ENCODE measurements at regions not wholly inside any gene's neighbourhood (a gene's known extent, or its start where the extent isn't known, plus 50 kb on each side); places are given as distances from the start of the nearest gene placed in this dataset.

DNA sequence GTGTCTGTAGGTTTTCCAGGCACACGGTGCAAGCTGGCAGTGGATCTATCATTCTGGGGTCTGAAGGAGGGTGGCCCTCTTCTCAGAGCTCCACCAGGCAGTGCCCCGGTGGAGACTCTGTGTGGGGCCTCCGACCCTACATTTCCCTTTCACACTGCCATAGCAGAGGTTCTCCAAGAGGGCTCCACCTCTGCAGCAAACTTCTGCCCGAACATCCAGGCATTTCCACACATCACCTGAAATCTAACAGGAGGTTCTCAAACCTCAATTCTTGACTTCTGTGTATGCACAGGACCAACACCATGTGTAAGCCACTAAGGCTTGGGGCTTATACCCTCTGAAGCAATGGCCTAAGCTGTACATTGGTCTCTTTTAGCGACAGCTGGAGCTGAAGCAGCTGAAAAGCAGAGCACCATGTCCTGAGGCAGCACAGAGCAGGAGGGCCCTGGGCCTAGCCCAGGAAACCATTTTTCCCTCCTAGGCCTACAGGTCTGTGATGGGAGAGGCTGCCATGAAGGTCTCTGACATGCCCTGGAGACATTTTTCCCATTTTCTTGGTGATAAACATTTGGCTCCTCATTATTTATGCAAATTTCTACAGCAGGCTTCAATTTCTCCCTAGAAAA, 253.3 kb downstream of the ERMARD start:
- TF ChIP-seq, protein P1, sequence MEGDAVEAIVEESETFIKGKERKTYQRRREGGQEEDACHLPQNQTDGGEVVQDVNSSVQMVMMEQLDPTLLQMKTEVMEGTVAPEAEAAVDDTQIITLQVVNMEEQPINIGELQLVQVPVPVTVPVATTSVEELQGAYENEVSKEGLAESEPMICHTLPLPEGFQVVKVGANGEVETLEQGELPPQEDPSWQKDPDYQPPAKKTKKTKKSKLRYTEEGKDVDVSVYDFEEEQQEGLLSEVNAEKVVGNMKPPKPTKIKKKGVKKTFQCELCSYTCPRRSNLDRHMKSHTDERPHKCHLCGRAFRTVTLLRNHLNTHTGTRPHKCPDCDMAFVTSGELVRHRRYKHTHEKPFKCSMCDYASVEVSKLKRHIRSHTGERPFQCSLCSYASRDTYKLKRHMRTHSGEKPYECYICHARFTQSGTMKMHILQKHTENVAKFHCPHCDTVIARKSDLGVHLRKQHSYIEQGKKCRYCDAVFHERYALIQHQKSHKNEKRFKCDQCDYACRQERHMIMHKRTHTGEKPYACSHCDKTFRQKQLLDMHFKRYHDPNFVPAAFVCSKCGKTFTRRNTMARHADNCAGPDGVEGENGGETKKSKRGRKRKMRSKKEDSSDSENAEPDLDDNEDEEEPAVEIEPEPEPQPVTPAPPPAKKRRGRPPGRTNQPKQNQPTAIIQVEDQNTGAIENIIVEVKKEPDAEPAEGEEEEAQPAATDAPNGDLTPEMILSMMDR (conservative IDR thresholded peaks at IDR 0.05; ENCODE audit: low read depth in 2 of 2), result no peak
- TF ChIP-seq POLR2AphosphoS5 (IDR thresholded peaks at IDR 0.05; ENCODE audit: low read depth), result no peak
- no peak for TF ChIP-seq ZNF331 (CRISPR knock-in tag; IDR thresholded peaks at IDR 0.05; ENCODE audit: low read depth)
- TF ChIP-seq, protein P2, sequence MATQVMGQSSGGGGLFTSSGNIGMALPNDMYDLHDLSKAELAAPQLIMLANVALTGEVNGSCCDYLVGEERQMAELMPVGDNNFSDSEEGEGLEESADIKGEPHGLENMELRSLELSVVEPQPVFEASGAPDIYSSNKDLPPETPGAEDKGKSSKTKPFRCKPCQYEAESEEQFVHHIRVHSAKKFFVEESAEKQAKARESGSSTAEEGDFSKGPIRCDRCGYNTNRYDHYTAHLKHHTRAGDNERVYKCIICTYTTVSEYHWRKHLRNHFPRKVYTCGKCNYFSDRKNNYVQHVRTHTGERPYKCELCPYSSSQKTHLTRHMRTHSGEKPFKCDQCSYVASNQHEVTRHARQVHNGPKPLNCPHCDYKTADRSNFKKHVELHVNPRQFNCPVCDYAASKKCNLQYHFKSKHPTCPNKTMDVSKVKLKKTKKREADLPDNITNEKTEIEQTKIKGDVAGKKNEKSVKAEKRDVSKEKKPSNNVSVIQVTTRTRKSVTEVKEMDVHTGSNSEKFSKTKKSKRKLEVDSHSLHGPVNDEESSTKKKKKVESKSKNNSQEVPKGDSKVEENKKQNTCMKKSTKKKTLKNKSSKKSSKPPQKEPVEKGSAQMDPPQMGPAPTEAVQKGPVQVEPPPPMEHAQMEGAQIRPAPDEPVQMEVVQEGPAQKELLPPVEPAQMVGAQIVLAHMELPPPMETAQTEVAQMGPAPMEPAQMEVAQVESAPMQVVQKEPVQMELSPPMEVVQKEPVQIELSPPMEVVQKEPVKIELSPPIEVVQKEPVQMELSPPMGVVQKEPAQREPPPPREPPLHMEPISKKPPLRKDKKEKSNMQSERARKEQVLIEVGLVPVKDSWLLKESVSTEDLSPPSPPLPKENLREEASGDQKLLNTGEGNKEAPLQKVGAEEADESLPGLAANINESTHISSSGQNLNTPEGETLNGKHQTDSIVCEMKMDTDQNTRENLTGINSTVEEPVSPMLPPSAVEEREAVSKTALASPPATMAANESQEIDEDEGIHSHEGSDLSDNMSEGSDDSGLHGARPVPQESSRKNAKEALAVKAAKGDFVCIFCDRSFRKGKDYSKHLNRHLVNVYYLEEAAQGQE (IDR thresholded peaks at IDR 0.05; ENCODE audit: unreplicated experiment), result no peak
- TF ChIP-seq EZH2 (IDR thresholded peaks at IDR 0.05; ENCODE audit: low read depth, unreplicated experiment), result no peak
- TF ChIP-seq EZH2phosphoT487 (IDR thresholded peaks at IDR 0.05; ENCODE audit: unreplicated experiment), result no peak
- TF ChIP-seq, protein P3, sequence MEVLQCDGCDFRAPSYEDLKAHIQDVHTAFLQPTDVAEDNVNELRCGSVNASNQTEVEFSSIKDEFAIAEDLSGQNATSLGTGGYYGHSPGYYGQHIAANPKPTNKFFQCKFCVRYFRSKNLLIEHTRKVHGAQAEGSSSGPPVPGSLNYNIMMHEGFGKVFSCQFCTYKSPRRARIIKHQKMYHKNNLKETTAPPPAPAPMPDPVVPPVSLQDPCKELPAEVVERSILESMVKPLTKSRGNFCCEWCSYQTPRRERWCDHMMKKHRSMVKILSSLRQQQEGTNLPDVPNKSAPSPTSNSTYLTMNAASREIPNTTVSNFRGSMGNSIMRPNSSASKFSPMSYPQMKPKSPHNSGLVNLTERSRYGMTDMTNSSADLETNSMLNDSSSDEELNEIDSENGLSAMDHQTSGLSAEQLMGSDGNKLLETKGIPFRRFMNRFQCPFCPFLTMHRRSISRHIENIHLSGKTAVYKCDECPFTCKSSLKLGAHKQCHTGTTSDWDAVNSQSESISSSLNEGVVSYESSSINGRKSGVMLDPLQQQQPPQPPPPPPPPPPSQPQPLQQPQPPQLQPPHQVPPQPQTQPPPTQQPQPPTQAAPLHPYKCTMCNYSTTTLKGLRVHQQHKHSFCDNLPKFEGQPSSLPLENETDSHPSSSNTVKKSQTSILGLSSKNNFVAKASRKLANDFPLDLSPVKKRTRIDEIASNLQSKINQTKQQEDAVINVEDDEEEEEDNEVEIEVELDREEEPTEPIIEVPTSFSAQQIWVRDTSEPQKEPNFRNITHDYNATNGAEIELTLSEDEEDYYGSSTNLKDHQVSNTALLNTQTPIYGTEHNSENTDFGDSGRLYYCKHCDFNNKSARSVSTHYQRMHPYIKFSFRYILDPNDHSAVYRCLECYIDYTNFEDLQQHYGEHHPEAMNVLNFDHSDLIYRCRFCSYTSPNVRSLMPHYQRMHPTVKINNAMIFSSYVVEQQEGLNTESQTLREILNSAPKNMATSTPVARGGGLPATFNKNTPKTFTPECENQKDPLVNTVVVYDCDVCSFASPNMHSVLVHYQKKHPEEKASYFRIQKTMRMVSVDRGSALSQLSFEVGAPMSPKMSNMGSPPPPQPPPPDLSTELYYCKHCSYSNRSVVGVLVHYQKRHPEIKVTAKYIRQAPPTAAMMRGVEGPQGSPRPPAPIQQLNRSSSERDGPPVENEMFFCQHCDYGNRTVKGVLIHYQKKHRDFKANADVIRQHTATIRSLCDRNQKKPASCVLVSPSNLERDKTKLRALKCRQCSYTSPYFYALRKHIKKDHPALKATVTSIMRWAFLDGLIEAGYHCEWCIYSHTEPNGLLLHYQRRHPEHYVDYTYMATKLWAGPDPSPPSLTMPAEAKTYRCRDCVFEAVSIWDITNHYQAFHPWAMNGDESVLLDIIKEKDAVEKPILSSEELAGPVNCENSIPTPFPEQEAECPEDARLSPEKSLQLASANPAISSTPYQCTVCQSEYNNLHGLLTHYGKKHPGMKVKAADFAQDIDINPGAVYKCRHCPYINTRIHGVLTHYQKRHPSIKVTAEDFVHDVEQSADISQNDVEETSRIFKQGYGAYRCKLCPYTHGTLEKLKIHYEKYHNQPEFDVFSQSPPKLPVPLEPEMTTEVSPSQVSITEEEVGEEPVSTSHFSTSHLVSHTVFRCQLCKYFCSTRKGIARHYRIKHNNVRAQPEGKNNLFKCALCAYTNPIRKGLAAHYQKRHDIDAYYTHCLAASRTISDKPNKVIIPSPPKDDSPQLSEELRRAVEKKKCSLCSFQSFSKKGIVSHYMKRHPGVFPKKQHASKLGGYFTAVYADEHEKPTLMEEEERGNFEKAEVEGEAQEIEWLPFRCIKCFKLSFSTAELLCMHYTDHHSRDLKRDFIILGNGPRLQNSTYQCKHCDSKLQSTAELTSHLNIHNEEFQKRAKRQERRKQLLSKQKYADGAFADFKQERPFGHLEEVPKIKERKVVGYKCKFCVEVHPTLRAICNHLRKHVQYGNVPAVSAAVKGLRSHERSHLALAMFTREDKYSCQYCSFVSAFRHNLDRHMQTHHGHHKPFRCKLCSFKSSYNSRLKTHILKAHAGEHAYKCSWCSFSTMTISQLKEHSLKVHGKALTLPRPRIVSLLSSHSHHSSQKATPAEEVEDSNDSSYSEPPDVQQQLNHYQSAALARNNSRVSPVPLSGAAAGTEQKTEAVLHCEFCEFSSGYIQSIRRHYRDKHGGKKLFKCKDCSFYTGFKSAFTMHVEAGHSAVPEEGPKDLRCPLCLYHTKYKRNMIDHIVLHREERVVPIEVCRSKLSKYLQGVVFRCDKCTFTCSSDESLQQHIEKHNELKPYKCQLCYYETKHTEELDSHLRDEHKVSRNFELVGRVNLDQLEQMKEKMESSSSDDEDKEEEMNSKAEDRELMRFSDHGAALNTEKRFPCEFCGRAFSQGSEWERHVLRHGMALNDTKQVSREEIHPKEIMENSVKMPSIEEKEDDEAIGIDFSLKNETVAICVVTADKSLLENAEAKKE (CRISPR knock-in tag; IDR thresholded peaks at IDR 0.05), result no peak

Data from GM23338 (cell line).